HCT116 (cell line): ENCODE measurements at regions not wholly inside any gene's neighbourhood (a gene's known extent, or its start where the extent isn't known, plus 50 kb on each side); places are given as distances from the start of the nearest gene placed in this dataset.

Source experiments
- ATAC-seq: fragments of 200-7000 bp; cut with Tn5 transposase; 2 replicates; pipeline ENCODE4 v1.9.1; 2020; ENCODE audit warnings: mild to moderate bottlenecking, moderate library complexity
- BruUV-seq: library from RNA; stranded (reverse); fragments of 400-500 nt; replicated peaks from 2 replicates; lab custom pipeline; 2021; lab: Mats Ljungman, UMichigan
- CTCF ChIA-PET: fragments of 300-600 bp; sonication (Branson Sonifier 250); formaldehyde crosslinking; loops from one replicate; lab custom pipeline; 2021; ENCODE audit warnings: antibody characterized with exemption; lab: Charles Lee
- POLR2A ChIA-PET: fragments of 300-600, 350-600 bp; sonication (Branson Sonifier 250); formaldehyde crosslinking; loops from one replicate; lab custom pipeline; 2021; ENCODE audit warnings: antibody characterized with exemption; lab: Charles Lee
- RAD21 ChIA-PET, 2 experiments: fragments of 300-600 bp; sonication (Branson Sonifier 250); formaldehyde crosslinking; loops; one replicate each; lab custom pipeline; 2023; ENCODE audit warnings: low total read pairs in 2 of 2; ENCODE audit not compliant: uncharacterized antibody in 2 of 2, unreplicated experiment in 2 of 2, low non-redundant PET in 1 of 2; lab: Charles Lee
- DNase-seq: peaks from one replicate; pipeline ENCODE4 v3.0.0-alpha.2; 2010; ENCODE audit warnings: low read depth, low spot score
- H2AFZ ChIP-seq: fragments of 200-600 bp; shearing (Covaris generic), sonication (generic); 2 replicates; pipeline ENCODE4 v1.6.1; 2017; ENCODE audit warnings: low read depth, mixed run types, mixed read lengths, antibody characterized with exemption, low read length; ENCODE audit not compliant: poor library complexity, severe bottlenecking
- H3K27ac ChIP-seq: 2 replicates; pipeline ENCODE4 v1.5.1; 2012; ENCODE audit warnings: low read depth, low read length
- H3K27me3 ChIP-seq: fragments of 200-600 bp; sonication (generic); 2 replicates; pipeline ENCODE4 v1.6.1; 2016; ENCODE audit warnings: mixed run types, low read length, mixed read lengths; ENCODE audit not compliant: insufficient read depth
- H3K36me3 ChIP-seq, 2 experiments: fragments of 200-500 bp in 1 of 2; fragments of 200-600 bp in 1 of 2; sonication (Bioruptor generic) in 1 of 2; sonication (generic) in 1 of 2; 2 replicates each; pipeline versions ENCODE4 v1.5.1 to v1.6.1; 2014 to 2016; ENCODE audit warnings: low read length in 2 of 2, inconsistent platforms in 1 of 2, mixed read lengths in 1 of 2, mixed run types in 1 of 2; ENCODE audit not compliant: insufficient read depth in 2 of 2, control insufficient read depth in 1 of 2
- H3K4me1 ChIP-seq, 2 experiments: fragments of 200-600 bp in 1 of 2; sonication (generic) in 1 of 2; 2 replicates each; pipeline versions ENCODE4 v1.5.1 to v1.6.1; 2012 to 2017; ENCODE audit warnings: low read length in 2 of 2, inconsistent platforms in 1 of 2, mild to moderate bottlenecking in 1 of 2, mixed read lengths in 1 of 2, mixed run types in 1 of 2, moderate library complexity in 1 of 2; ENCODE audit not compliant: insufficient read depth in 2 of 2, control insufficient read depth in 1 of 2
- H3K4me2 ChIP-seq: fragments of 200-600 bp; sonication (generic); 2 replicates; pipeline ENCODE4 v1.6.1; 2017; ENCODE audit warnings: mixed run types, low read length, mixed read lengths
- H3K4me3 ChIP-seq, 2 experiments: fragments of 200-600 bp in 1 of 2; sonication (generic) in 1 of 2; replicated peaks in 1 of 2; 2 replicates each; pipeline ENCODE4 v1.5.1; 2011 to 2016; ENCODE audit warnings: low read length in 2 of 2, control low read depth in 1 of 2, low read depth in 1 of 2, mild to moderate bottlenecking in 1 of 2, mixed read lengths in 1 of 2, mixed run types in 1 of 2
- H3K79me2 ChIP-seq: fragments of 200-600 bp; sonication (generic); 2 replicates; pipeline ENCODE4 v1.6.1; 2017; ENCODE audit warnings: mild to moderate bottlenecking, mixed run types, low read length, moderate library complexity, mixed read lengths; ENCODE audit not compliant: insufficient read depth
- H3K9ac ChIP-seq: fragments of 200-600 bp; sonication (generic); 2 replicates; pipeline ENCODE4 v1.6.1; 2016; ENCODE audit warnings: low read length, mixed read lengths
- H3K9me2 ChIP-seq: fragments of 200-600 bp; sonication (generic), shearing (Covaris generic); 2 replicates; pipeline ENCODE4 v1.6.1; 2017; ENCODE audit warnings: mixed run types, mild to moderate bottlenecking, moderate library complexity; ENCODE audit not compliant: insufficient read depth
- H3K9me3 ChIP-seq, 2 experiments: fragments of 200-500 bp in 1 of 2; fragments of 200-600 bp in 1 of 2; sonication (Bioruptor generic) in 1 of 2; sonication (generic) in 1 of 2; 2 replicates each; pipeline ENCODE4 v1.6.1; 2014 to 2017; ENCODE audit warnings: low read length in 2 of 2, mixed read lengths in 2 of 2, inconsistent platforms in 1 of 2, low read depth in 1 of 2, mild to moderate bottlenecking in 1 of 2, mixed run types in 1 of 2, moderate library complexity in 1 of 2; ENCODE audit not compliant: control insufficient read depth in 1 of 2, insufficient read depth in 1 of 2
- H4K20me1 ChIP-seq: fragments of 200-600 bp; sonication (generic), shearing (Covaris generic); 2 replicates; pipeline ENCODE4 v1.6.1; 2017; ENCODE audit warnings: mixed run types, mild to moderate bottlenecking, moderate library complexity; ENCODE audit not compliant: insufficient read depth
- CEBPB ChIP-seq: IDR thresholded peaks from 2 replicates; pipeline ENCODE4 v1.6.1; 2012; ENCODE audit warnings: low read depth
- EGR1 ChIP-seq: IDR thresholded peaks from 2 replicates; pipeline ENCODE4 v1.6.1; 2012; ENCODE audit warnings: low read depth
- EZH2phosphoT487 ChIP-seq: fragments of 200-600 bp; IDR thresholded peaks from 2 replicates; pipeline ENCODE4 v1.6.1; 2018; ENCODE audit warnings: antibody characterized with exemption, borderline replicate concordance
- RAD21 ChIP-seq: IDR thresholded peaks from 2 replicates; pipeline ENCODE4 v1.6.1; 2012; ENCODE audit warnings: low read depth, mild to moderate bottlenecking
- SRF ChIP-seq: IDR thresholded peaks from 2 replicates; pipeline ENCODE4 v1.6.1; 2012; ENCODE audit warnings: low read depth
- TCF7L2 ChIP-seq: IDR thresholded peaks from 2 replicates; pipeline ENCODE4 v1.7.0; 2011; ENCODE audit warnings: borderline replicate concordance, inconsistent platforms; ENCODE audit not compliant: insufficient read depth, insufficient read length; ENCODE audit errors: extremely low read depth
- YY1 ChIP-seq: IDR thresholded peaks from 2 replicates; pipeline ENCODE4 v1.6.1; 2011; ENCODE audit warnings: low read length, low read depth, moderate library complexity, mild to moderate bottlenecking; ENCODE audit not compliant: insufficient replicate concordance; ENCODE audit errors: extremely low read depth
- ZFX ChIP-seq: fragments of 450-650 bp; IDR thresholded peaks from 2 replicates; pipeline ENCODE4 v1.6.1; 2017
- intact Hi-C: fragments of 100-400 bp; cut with micrococcal nuclease; formaldehyde crosslinking; loops from 2 replicates; pipeline ENCODE4 v1.10.0; 2022
- TF ChIP-seq, protein P1 (sequence below), 3 experiments: fragments of 200-600 bp in 1 of 3; sonication (generic) in 1 of 3; IDR thresholded peaks in 2 of 3; conservative IDR thresholded peaks in 1 of 3; 2 replicates each; pipeline ENCODE4 v1.5.1; 2012 to 2017; ENCODE audit warnings: low read depth in 2 of 3, low read length in 2 of 3, antibody characterized with exemption in 1 of 3, borderline replicate concordance in 1 of 3, control low read depth in 1 of 3, mild to moderate bottlenecking in 1 of 3, mixed read lengths in 1 of 3, mixed run types in 1 of 3, moderate library complexity in 1 of 3; ENCODE audit not compliant: insufficient read depth in 1 of 3
- TF ChIP-seq, protein P2 (sequence below): IDR thresholded peaks from 2 replicates; pipeline ENCODE4 v1.6.1; 2011; ENCODE audit warnings: mild to moderate bottlenecking, low read length, moderate library complexity; ENCODE audit not compliant: insufficient replicate concordance; ENCODE audit errors: extremely low read depth

- Histone ChIP-seq H3K79me2 (no peaks in the 10 kb centered on the region), H3K4me3 (no peak overlapping the region), H3K27me3 (no peaks in the 10 kb centered on the region), H3K9ac (no peak overlapping the region), H3K4me1 (no peaks in the 10 kb centered on the region), H3K9me2 (no peaks in the 10 kb centered on the region), H3K4me2 (no peak overlapping the region), H3K27ac (no peak overlapping the region), H2AFZ (no peak overlapping the region), H4K20me1 (no peaks in the 10 kb centered on the region), H3K9me3 (no peaks in the 10 kb centered on the region), H3K36me3 (no peaks in the 10 kb centered on the region)
- BruUV-seq: no TSS peak
- DNase-seq (no peak), ATAC-seq (no peak)
- intact Hi-C loops: no loop called here
- CTCF ChIA-PET: no interaction called here
- POLR2A ChIA-PET: no interaction called here
- RAD21 ChIA-PET: no interaction called here
- TF ChIP-seq EGR1 (no peak), ZFX (no peak), RAD21 (no peak)
- TF ChIP-seq, protein P1, sequence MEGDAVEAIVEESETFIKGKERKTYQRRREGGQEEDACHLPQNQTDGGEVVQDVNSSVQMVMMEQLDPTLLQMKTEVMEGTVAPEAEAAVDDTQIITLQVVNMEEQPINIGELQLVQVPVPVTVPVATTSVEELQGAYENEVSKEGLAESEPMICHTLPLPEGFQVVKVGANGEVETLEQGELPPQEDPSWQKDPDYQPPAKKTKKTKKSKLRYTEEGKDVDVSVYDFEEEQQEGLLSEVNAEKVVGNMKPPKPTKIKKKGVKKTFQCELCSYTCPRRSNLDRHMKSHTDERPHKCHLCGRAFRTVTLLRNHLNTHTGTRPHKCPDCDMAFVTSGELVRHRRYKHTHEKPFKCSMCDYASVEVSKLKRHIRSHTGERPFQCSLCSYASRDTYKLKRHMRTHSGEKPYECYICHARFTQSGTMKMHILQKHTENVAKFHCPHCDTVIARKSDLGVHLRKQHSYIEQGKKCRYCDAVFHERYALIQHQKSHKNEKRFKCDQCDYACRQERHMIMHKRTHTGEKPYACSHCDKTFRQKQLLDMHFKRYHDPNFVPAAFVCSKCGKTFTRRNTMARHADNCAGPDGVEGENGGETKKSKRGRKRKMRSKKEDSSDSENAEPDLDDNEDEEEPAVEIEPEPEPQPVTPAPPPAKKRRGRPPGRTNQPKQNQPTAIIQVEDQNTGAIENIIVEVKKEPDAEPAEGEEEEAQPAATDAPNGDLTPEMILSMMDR (IDR thresholded peaks at IDR 0.05 in 2 of 3, conservative IDR thresholded peaks at IDR 0.05 in 1 of 3; ENCODE audit: borderline replicate concordance in 1 of 3, insufficient read depth in 1 of 3, low read depth in 2 of 3, low read length in 2 of 3): no peak
These were observed 103.9 kb upstream of the MB21D2 start for GRCh38 chr3:193021506-193022010.

GRCh38 chr3:193023218-193023617, 105.6 kb upstream of the MB21D2 start:
- H3K4me3 ChIP-seq: no peak overlapping the region
- no peaks in the 10 kb centered on the region for H3K27me3 ChIP-seq
- no peaks in the 10 kb centered on the region for H3K9me2 ChIP-seq
- ChIA-PET RAD21 (no interaction called here), POLR2A (no interaction called here), CTCF (no interaction called here)
- H4K20me1 ChIP-seq: no peaks in the 10 kb centered on the region; the same call in 1 of the 2 replicates
- TF ChIP-seq, protein P2, sequence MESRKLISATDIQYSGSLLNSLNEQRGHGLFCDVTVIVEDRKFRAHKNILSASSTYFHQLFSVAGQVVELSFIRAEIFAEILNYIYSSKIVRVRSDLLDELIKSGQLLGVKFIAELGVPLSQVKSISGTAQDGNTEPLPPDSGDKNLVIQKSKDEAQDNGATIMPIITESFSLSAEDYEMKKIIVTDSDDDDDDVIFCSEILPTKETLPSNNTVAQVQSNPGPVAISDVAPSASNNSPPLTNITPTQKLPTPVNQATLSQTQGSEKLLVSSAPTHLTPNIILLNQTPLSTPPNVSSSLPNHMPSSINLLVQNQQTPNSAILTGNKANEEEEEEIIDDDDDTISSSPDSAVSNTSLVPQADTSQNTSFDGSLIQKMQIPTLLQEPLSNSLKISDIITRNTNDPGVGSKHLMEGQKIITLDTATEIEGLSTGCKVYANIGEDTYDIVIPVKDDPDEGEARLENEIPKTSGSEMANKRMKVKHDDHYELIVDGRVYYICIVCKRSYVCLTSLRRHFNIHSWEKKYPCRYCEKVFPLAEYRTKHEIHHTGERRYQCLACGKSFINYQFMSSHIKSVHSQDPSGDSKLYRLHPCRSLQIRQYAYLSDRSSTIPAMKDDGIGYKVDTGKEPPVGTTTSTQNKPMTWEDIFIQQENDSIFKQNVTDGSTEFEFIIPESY: no peak
- TF ChIP-seq RAD21: no peak
- TF ChIP-seq EZH2phosphoT487: no peak
- TF ChIP-seq YY1: no peak
- no peak for TF ChIP-seq SRF
- TF ChIP-seq, protein P1 (IDR thresholded peaks at IDR 0.05 in 2 of 3, conservative IDR thresholded peaks at IDR 0.05 in 1 of 3; ENCODE audit: borderline replicate concordance in 1 of 3, insufficient read depth in 1 of 3, low read depth in 2 of 3, low read length in 2 of 3): no peak
- TF ChIP-seq CEBPB: no peak
- TF ChIP-seq TCF7L2: no peak
- intact Hi-C loops: no loop called here
- H3K9me3 ChIP-seq: no peaks in the 10 kb centered on the region
- ATAC-seq (no peak), DNase-seq (no peak)
- no peaks in the 10 kb centered on the region for H3K79me2 ChIP-seq
- H3K4me1 ChIP-seq: no peaks in the 10 kb centered on the region
- no TSS peak for BruUV-seq
- H3K4me2 ChIP-seq: no peak overlapping the region
- no peak overlapping the region for H3K27ac ChIP-seq
- H3K36me3 ChIP-seq: no peaks in the 10 kb centered on the region
- H3K9ac ChIP-seq: no peak overlapping the region
- H2AFZ ChIP-seq: no peak overlapping the region
